ENCODE measurements at regions not wholly inside any gene's neighbourhood (a gene's known extent, or its start where the extent isn't known, plus 50 kb on each side); places are given as distances from the start of the nearest gene placed in this dataset.
"Not testable (repeated sequence)": the region's sequence is repeated elsewhere in the genome, so short reads cannot be mapped to it uniquely, and the experiment has no call there.

DNA sequence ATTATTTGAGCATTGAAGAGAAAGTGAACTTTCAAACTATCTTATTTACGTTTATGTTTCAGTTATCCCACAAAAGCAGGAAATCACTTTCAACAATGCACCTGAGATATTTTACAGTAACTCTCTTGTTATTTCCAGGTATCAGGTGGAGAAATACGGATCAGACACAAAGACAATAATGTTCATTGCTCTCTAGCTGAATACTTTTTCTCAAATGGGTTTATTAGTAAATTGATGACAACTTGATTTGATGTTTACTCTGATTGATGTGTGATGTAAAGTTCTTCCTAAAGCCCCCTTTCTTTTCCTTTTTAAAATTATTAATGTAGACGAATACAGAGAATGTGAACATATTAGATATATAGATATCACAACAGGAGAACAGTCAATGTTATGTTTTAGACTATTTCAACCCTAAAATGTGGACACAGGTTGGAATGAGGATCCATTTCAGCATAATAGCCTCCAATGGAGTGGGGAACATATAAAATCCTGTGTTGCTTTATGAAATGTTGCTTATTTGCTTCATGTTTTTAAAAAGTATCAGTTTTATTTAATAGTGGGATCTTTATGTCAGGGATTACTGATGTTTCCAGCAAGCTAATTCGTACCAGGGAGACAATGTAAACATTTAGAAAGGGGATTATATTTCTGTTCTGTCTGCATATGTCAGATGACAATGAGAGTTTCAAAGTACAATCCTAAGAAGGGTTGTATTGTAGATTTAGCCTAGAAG is 1522.3 kb upstream of the TPTE start:
- 17% methylated on average over 1 of the region's 4 CpGs for WGBS (ENCODE audit: insufficient coverage)
- no peak overlapping the region for H3K4me3 ChIP-seq (ENCODE audit: control extremely low read depth in 1 of 5, extremely low read depth in 1 of 5, insufficient read depth in 1 of 5, low read depth in 2 of 5, low read length in 4 of 5)

GRCh38 chr21:9000132-9000531 is 1521.3 kb upstream of the TPTE start:
- H3K4me1 Mint-ChIP-seq; H3K27ac Mint-ChIP-seq; H3K36me3 ChIP-seq (replicated peaks in 1 of 2; ENCODE audit: control extremely low read depth in 1 of 2, control insufficient read depth in 1 of 2, extremely low read depth in 1 of 2, insufficient read depth in 2 of 2, low read length in 1 of 2); H3K4me2 ChIP-seq (replicated peaks; ENCODE audit: low read depth, low read length, poor library complexity, severe bottlenecking); POLR2A ChIA-PET; H3K27me3 Mint-ChIP-seq; DNase-seq; intact Hi-C loops (cut with micrococcal nuclease); ATAC-seq (ENCODE audit: low read depth); H2AFZ ChIP-seq (ENCODE audit: insufficient read depth, low read depth, low read length, poor library complexity, severe bottlenecking); H3K9ac ChIP-seq (ENCODE audit: low read length); H3K4me3 Mint-ChIP-seq; H4K20me1 ChIP-seq (ENCODE audit: control insufficient read depth, insufficient read depth, low read length, poor library complexity, severe bottlenecking); H3K27ac ChIP-seq (ENCODE audit: low read length in 2 of 2); H3K9me3 Mint-ChIP-seq (ENCODE audit: insufficient read depth); H3K79me2 ChIP-seq (ENCODE audit: control insufficient read depth, insufficient read depth, low read length); H3K9me3 ChIP-seq (ENCODE audit: control extremely low read depth in 1 of 3, control insufficient read depth in 2 of 3, insufficient read depth in 1 of 3, low read length in 2 of 3); H3K27me3 ChIP-seq (replicated peaks in 1 of 4; ENCODE audit: control extremely low read depth in 1 of 4, control insufficient read depth in 3 of 4, insufficient read depth in 4 of 4, low read length in 3 of 4); CTCF ChIA-PET; H3K4me1 ChIP-seq (ENCODE audit: control insufficient read depth in 2 of 2, insufficient read depth in 2 of 2, low read length in 2 of 2); H3K4me3 ChIP-seq (ENCODE audit: control extremely low read depth in 1 of 5, extremely low read depth in 1 of 5, insufficient read depth in 1 of 5, low read depth in 2 of 5, low read length in 4 of 5): not testable (repeated sequence)
- no CpG with 5 or more reads among the region's 1 CpG for WGBS (ENCODE audit: insufficient coverage)

More for the DNA sequence above, 1522.3 kb upstream of the TPTE start:
- H3K79me2 ChIP-seq (ENCODE audit: control insufficient read depth, insufficient read depth, low read length), result no peaks in the 10 kb centered on the region
- intact Hi-C loops (cut with micrococcal nuclease), result no loop called here
- ATAC-seq (ENCODE audit: low read depth) (no peak), DNase-seq (no peak)
- H3K36me3 ChIP-seq (replicated peaks in 1 of 2; ENCODE audit: control extremely low read depth in 1 of 2, control insufficient read depth in 1 of 2, extremely low read depth in 1 of 2, insufficient read depth in 2 of 2, low read length in 1 of 2), result no peaks in the 10 kb centered on the region
- no peak overlapping the region for H2AFZ ChIP-seq (ENCODE audit: insufficient read depth, low read depth, low read length, poor library complexity, severe bottlenecking)
- no peaks in the 10 kb centered on the region for H3K4me1 Mint-ChIP-seq
- no peak overlapping the region for H3K27ac Mint-ChIP-seq
- H3K4me1 ChIP-seq (ENCODE audit: control insufficient read depth in 2 of 2, insufficient read depth in 2 of 2, low read length in 2 of 2), result no peaks in the 10 kb centered on the region
- POLR2A ChIA-PET, result no interaction called here
- no peak overlapping the region for H3K4me3 Mint-ChIP-seq
- H3K9me3 Mint-ChIP-seq (ENCODE audit: insufficient read depth), result peaks cover 6% of the 10 kb centered on the region
- no peak overlapping the region for H3K9ac ChIP-seq (ENCODE audit: low read length)
- H4K20me1 ChIP-seq (ENCODE audit: control insufficient read depth, insufficient read depth, low read length, poor library complexity, severe bottlenecking), result no peaks in the 10 kb centered on the region
- TF ChIP-seq, protein P1, sequence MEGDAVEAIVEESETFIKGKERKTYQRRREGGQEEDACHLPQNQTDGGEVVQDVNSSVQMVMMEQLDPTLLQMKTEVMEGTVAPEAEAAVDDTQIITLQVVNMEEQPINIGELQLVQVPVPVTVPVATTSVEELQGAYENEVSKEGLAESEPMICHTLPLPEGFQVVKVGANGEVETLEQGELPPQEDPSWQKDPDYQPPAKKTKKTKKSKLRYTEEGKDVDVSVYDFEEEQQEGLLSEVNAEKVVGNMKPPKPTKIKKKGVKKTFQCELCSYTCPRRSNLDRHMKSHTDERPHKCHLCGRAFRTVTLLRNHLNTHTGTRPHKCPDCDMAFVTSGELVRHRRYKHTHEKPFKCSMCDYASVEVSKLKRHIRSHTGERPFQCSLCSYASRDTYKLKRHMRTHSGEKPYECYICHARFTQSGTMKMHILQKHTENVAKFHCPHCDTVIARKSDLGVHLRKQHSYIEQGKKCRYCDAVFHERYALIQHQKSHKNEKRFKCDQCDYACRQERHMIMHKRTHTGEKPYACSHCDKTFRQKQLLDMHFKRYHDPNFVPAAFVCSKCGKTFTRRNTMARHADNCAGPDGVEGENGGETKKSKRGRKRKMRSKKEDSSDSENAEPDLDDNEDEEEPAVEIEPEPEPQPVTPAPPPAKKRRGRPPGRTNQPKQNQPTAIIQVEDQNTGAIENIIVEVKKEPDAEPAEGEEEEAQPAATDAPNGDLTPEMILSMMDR (IDR thresholded peaks at IDR 0.05), result no peak
- TF ChIP-seq EZH2 (IDR thresholded peaks at IDR 0.05; ENCODE audit: borderline replicate concordance, insufficient read depth, low read depth, low read length, poor library complexity, severe bottlenecking), result no peak
- no peaks in the 10 kb centered on the region for H3K27me3 Mint-ChIP-seq
- CTCF ChIA-PET, result no interaction called here
- peaks cover 0 to 11% (median 2%) of the 10 kb centered on the region in 3 donors for H3K9me3 ChIP-seq (ENCODE audit: control extremely low read depth in 1 of 3, control insufficient read depth in 2 of 3, insufficient read depth in 1 of 3, low read length in 2 of 3)
- H3K27me3 ChIP-seq (replicated peaks in 1 of 4; ENCODE audit: control extremely low read depth in 1 of 4, control insufficient read depth in 3 of 4, insufficient read depth in 4 of 4, low read length in 3 of 4), result no peaks in the 10 kb centered on the region
- H3K4me2 ChIP-seq (replicated peaks; ENCODE audit: low read depth, low read length, poor library complexity, severe bottlenecking), result no peak overlapping the region
- no peak overlapping the region for H3K27ac ChIP-seq (ENCODE audit: low read length in 2 of 2)

GRCh38 chr21:9000671-9001070 is 1520.7 kb upstream of the TPTE start:
- intact Hi-C loops (cut with micrococcal nuclease); H3K9me3 Mint-ChIP-seq (ENCODE audit: insufficient read depth); H3K27ac Mint-ChIP-seq: not testable (repeated sequence)

More at GRCh38 chr21:9000671-9001070, 1520.7 kb upstream of the TPTE start:
- H3K27me3 ChIP-seq (replicated peaks in 1 of 4; ENCODE audit: control extremely low read depth in 1 of 4, control insufficient read depth in 3 of 4, insufficient read depth in 4 of 4, low read length in 3 of 4); H3K9me3 ChIP-seq (ENCODE audit: control extremely low read depth in 1 of 3, control insufficient read depth in 2 of 3, insufficient read depth in 1 of 3, low read length in 2 of 3); H3K4me3 ChIP-seq (ENCODE audit: control extremely low read depth in 1 of 5, extremely low read depth in 1 of 5, insufficient read depth in 1 of 5, low read depth in 2 of 5, low read length in 4 of 5); H2AFZ ChIP-seq (ENCODE audit: insufficient read depth, low read depth, low read length, poor library complexity, severe bottlenecking); H3K4me1 ChIP-seq (ENCODE audit: control insufficient read depth in 2 of 2, insufficient read depth in 2 of 2, low read length in 2 of 2); H3K27me3 Mint-ChIP-seq; H3K9ac ChIP-seq (ENCODE audit: low read length); H3K4me1 Mint-ChIP-seq; H3K36me3 ChIP-seq (replicated peaks in 1 of 2; ENCODE audit: control extremely low read depth in 1 of 2, control insufficient read depth in 1 of 2, extremely low read depth in 1 of 2, insufficient read depth in 2 of 2, low read length in 1 of 2); H3K27ac ChIP-seq (ENCODE audit: low read length in 2 of 2); ATAC-seq (ENCODE audit: low read depth); CTCF ChIA-PET; DNase-seq; H3K4me2 ChIP-seq (replicated peaks; ENCODE audit: low read depth, low read length, poor library complexity, severe bottlenecking); POLR2A ChIA-PET; H3K79me2 ChIP-seq (ENCODE audit: control insufficient read depth, insufficient read depth, low read length); H4K20me1 ChIP-seq (ENCODE audit: control insufficient read depth, insufficient read depth, low read length, poor library complexity, severe bottlenecking); H3K4me3 Mint-ChIP-seq: not testable (repeated sequence)
- no CpG with 5 or more reads among the region's 2 CpGs for WGBS (ENCODE audit: insufficient coverage)
